Stomach (tissue), 8 donors: ENCODE measurements at regions not wholly inside any gene's neighbourhood (a gene's known extent, or its start where the extent isn't known, plus 50 kb on each side); places are given as distances from the start of the nearest gene placed in this dataset.

Experiments used
- DNase-seq, 2 donors: peaks; one replicate each; pipeline versions ENCODE4 v3.0.0 to v3.0.0-alpha.2; 2013 to 2019
- H3K27ac ChIP-seq, 5 donors: fragments of 200-600 bp in 4 of 5; sonication (generic) in 4 of 5; one replicate each; pipeline ENCODE4 v1.5.1; 2013 to 2019; ENCODE audit warnings: mild to moderate bottlenecking in 1 of 5, moderate library complexity in 1 of 5
- H3K27me3 ChIP-seq, 3 donors: fragments of 200-600 bp; sonication (generic); one replicate each; pipeline ENCODE4 v1.5.1; 2017 to 2019; ENCODE audit warnings: mixed run types in 1 of 3
- H3K36me3 ChIP-seq, 4 donors: fragments of 200-600 bp; sonication (generic); 1 replicate in 3 of 4; 2 replicates in 1 of 4; pipeline ENCODE4 v1.5.1; 2016 to 2019
- H3K4me1 ChIP-seq, 4 donors: fragments of 200-600 bp; sonication (generic); one replicate each; pipeline ENCODE4 v1.5.1; 2016 to 2019
- H3K4me3 ChIP-seq, 4 donors: fragments of 200-600 bp; sonication (generic) in 3 of 4; one replicate each; pipeline ENCODE4 v1.5.1; 2016 to 2019; ENCODE audit warnings: mild to moderate bottlenecking in 1 of 4
- H3K9me3 ChIP-seq, 4 donors: fragments of 200-600 bp; sonication (generic); one replicate each; pipeline ENCODE4 v1.5.1; 2016 to 2019
- EP300 ChIP-seq: sonication (generic); formaldehyde crosslinking; IDR thresholded peaks from one replicate; pipeline ENCODE4 v1.6.1; 2017; ENCODE audit warnings: antibody characterized with exemption
- POLR2A ChIP-seq, 4 donors: fragments of 450-650 bp; IDR thresholded peaks; one replicate each; pipeline ENCODE4 v1.6.1; 2016; ENCODE audit warnings: antibody characterized with exemption in 4 of 4, control low read depth in 2 of 4, mild to moderate bottlenecking in 1 of 4, moderate library complexity in 1 of 4
- POLR2AphosphoS5 ChIP-seq, 3 donors: sonication (generic); formaldehyde crosslinking; IDR thresholded peaks; one replicate each; pipeline ENCODE4 v1.6.1; 2016; ENCODE audit warnings: antibody characterized with exemption in 3 of 3
- WGBS, 5 donors: extraction: QIAGEN DNeasy Blood & Tissue Kit in 3 of 5; methylation state at CpG; one replicate each; pipeline versions ENCODE4 v1.1.5 to v1.1.7; 2013 to 2018; 5-methylcytosine and 5-hydroxymethylcytosine counted together
- intact Hi-C: fragments of 100-400 bp; cut with DNase I; formaldehyde crosslinking; loops from one replicate; pipeline ENCODE4 v1.15.1; 2023; ENCODE audit warnings: low total_unique reads
- TF ChIP-seq, protein P1 (sequence below), 7 experiments: fragments of 450-650 bp in 4 of 7; fragments of 200-600 bp in 3 of 7; sonication (generic) in 3 of 7; IDR thresholded peaks; one replicate each; pipeline ENCODE4 v1.5.1; 2016 to 2019; ENCODE audit warnings: antibody characterized with exemption in 7 of 7, control low read depth in 2 of 7, mild to moderate bottlenecking in 1 of 7
- donor health status: healthy with polysubstance abuse.
- donor health status: Bipolar disorder and iron deficiency.
- donor health status: healthy.

DNA sequence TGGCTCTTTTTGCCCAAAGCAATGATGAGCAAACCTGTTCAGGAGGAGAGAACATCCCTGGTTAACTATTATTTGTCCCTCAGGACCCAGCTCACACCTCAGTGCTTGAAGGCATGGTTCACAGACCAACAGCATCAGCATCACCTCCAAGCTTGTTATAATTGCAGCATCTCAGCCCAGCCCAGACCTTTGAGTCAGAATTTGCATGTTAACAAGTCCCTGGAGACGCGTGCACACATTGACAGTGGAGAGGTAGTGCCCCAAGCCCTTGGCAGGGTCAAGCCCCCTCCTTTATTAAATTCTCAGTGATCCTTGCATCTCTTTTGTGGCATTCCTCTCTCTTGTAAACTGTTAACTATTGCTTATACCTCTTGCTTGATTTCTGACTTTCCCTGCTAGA, 488.6 kb downstream of the HAPSTR1 start:
- H3K9me3 ChIP-seq = no peaks in the 10 kb centered on the region
- intact Hi-C loops = no loop called here
- no peaks in the 10 kb centered on the region for H3K27me3 ChIP-seq
- TF ChIP-seq POLR2A (IDR thresholded peaks at IDR 0.05) (no peak), POLR2AphosphoS5 (IDR thresholded peaks at IDR 0.05) (no peak), EP300 (no peak)
- TF ChIP-seq, protein P1, sequence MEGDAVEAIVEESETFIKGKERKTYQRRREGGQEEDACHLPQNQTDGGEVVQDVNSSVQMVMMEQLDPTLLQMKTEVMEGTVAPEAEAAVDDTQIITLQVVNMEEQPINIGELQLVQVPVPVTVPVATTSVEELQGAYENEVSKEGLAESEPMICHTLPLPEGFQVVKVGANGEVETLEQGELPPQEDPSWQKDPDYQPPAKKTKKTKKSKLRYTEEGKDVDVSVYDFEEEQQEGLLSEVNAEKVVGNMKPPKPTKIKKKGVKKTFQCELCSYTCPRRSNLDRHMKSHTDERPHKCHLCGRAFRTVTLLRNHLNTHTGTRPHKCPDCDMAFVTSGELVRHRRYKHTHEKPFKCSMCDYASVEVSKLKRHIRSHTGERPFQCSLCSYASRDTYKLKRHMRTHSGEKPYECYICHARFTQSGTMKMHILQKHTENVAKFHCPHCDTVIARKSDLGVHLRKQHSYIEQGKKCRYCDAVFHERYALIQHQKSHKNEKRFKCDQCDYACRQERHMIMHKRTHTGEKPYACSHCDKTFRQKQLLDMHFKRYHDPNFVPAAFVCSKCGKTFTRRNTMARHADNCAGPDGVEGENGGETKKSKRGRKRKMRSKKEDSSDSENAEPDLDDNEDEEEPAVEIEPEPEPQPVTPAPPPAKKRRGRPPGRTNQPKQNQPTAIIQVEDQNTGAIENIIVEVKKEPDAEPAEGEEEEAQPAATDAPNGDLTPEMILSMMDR (IDR thresholded peaks at IDR 0.05) = no peak
- H3K4me3 ChIP-seq = no peak overlapping the region
- no peaks in the 10 kb centered on the region for H3K36me3 ChIP-seq
- H3K4me1 ChIP-seq = no peaks in the 10 kb centered on the region
- H3K27ac ChIP-seq = no peak overlapping the region
- WGBS, 5 donors = 58 to 84% (median 77%) methylated on average over 2 of the region's 2 CpGs
- DNase-seq = no peak

DNA sequence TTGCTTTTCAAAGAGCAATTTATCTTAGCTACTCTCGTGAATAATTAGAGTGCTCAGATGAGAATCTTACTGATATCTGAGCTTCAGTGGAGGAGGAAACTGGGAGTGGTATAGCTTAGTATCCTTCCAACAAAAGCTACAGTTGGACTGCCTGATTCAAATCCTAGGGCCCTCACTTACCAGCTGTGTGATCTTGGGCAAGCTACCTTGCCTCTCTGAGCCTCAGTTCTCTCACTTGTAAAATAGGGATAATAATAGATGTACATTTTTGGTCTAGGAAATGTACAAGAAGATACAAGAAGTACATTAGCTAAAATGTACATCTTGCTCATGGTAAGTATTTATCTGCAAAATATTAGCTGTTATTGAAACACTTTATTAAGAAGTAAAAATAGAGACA, 502.0 kb downstream of the HAPSTR1 start:
- Histone ChIP-seq H3K9me3 (no peaks in the 10 kb centered on the region), H3K27ac (no peak overlapping the region), H3K4me3 (no peak overlapping the region), H3K36me3 (no peaks in the 10 kb centered on the region), H3K27me3 (peaks cover 0 to 7% (median 0%) of the 10 kb centered on the region in 3 donors), H3K4me1 (no peaks in the 10 kb centered on the region)
- DNase-seq = no peak
- WGBS, 5 donors = 17 to 38% (median 21%) methylated on average over 1 of the region's 1 CpG
- intact Hi-C loops = no loop called here
- TF ChIP-seq EP300 (no peak), POLR2A (IDR thresholded peaks at IDR 0.05) (no peak), POLR2AphosphoS5 (IDR thresholded peaks at IDR 0.05) (no peak)
- TF ChIP-seq, protein P1 (IDR thresholded peaks at IDR 0.05) = no peak

DNA sequence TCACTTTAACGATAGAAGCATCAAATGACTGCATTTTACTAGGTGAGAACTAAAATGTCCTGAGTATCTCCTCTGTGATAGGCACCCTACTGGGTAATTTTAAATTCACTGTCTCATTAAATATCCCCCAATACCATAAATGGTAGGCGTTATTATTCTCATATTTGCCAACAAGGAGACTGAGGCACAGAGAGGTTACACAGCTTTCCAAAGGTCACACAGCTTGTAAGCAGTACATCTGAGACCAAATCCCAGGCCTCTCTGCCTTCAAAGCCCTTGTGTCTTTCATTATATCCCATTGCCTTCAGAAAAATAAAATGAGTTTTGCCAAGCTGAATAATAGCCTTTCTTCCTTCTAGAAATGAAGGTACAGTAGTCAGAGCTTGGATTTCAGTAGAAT, 502.6 kb downstream of the HAPSTR1 start:
- H3K4me1 ChIP-seq = no peaks in the 10 kb centered on the region
- intact Hi-C loops = no loop called here
- H3K27ac ChIP-seq = no peak overlapping the region
- 74 to 87% (median 81%) methylated on average over 2 of the region's 2 CpGs for WGBS, 5 donors
- H3K9me3 ChIP-seq = no peaks in the 10 kb centered on the region
- no peak for DNase-seq
- H3K27me3 ChIP-seq = peaks cover 0 to 7% (median 0%) of the 10 kb centered on the region in 3 donors
- no peak overlapping the region for H3K4me3 ChIP-seq
- H3K36me3 ChIP-seq = no peaks in the 10 kb centered on the region
- no peak for TF ChIP-seq POLR2AphosphoS5 (IDR thresholded peaks at IDR 0.05)
- TF ChIP-seq, protein P1 (IDR thresholded peaks at IDR 0.05) = no peak
- no peak for TF ChIP-seq EP300
- TF ChIP-seq POLR2A (IDR thresholded peaks at IDR 0.05) = no peak

DNA sequence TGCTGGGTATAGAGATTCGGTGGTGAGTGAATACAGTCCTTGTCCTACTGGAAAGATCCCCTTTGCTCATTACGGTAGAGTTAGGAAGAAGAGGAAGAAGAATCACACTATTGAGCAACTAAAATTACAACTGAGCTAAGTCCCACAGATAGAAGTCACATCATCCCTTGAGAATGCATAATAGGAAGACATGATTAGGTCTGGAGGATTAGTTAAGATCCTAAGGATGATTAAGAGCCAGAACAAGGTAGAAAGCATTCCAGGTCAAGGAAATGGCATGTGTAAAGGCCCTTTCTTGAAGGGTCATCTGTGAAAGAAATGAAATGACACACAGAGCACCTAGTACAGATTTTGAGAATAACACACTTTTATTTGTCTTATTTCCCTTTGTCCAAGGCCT, 503.5 kb downstream of the HAPSTR1 start:
- H3K36me3 ChIP-seq = no peaks in the 10 kb centered on the region
- no peak for TF ChIP-seq POLR2AphosphoS5 (IDR thresholded peaks at IDR 0.05)
- TF ChIP-seq, protein P1 (IDR thresholded peaks at IDR 0.05) = no peak
- no peak for TF ChIP-seq POLR2A (IDR thresholded peaks at IDR 0.05)
- TF ChIP-seq EP300 = no peak
- H3K4me1 ChIP-seq = no peaks in the 10 kb centered on the region
- no peak for DNase-seq
- H3K9me3 ChIP-seq = no peaks in the 10 kb centered on the region
- 61 to 85% (median 80%) methylated on average over 2 of the region's 2 CpGs for WGBS, 5 donors
- H3K27ac ChIP-seq = no peak overlapping the region
- intact Hi-C loops = no loop called here
- peaks cover 0 to 7% (median 0%) of the 10 kb centered on the region in 3 donors for H3K27me3 ChIP-seq
- no peak overlapping the region for H3K4me3 ChIP-seq
